ENCODE measurements at regions not wholly inside any gene's neighbourhood (a gene's known extent, or its start where the extent isn't known, plus 50 kb on each side); places are given as distances from the start of the nearest gene placed in this dataset.

DNA sequence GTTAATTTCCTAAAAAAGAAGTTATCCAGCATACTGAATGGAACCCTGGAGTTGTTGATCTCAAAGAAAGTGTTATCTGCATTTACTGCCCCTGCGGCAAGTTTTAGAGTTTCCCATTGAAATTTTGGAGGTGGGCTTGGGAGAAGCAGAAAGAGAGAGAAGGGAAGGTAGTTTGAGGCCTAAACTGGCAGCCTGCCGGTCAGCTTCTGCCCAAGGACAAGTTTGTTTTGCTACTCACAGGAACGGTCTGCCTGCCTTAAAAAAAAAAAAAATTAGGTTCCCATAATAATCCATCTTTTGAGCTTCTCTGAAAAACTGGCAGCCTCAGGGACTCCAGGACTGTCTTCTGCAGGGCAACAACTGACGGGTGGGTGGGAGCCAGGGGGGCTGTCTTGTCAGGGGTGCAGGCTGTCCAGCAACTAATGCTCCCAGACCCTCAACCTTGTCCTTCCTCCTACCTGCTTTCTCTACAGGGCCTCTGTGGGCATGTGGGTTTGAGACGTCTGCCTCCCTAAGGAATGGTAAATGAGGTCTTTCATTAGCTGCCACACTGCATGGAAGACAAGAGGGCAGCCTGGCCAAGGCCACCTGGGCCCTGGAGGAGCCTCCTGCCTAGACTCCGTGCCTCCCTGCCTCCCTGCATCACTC, 176.1 kb upstream of the KCNG1 start:
- POLR2A ChIA-PET, result no interaction called here
- Mint-ChIP-seq H3K27me3 (peaks cover 19% of the 10 kb centered on the region), H3K9me3 (no peaks in the 10 kb centered on the region), H3K4me1 (ENCODE audit: low read depth) (no peaks in the 10 kb centered on the region), H3K27ac (no peak overlapping the region), H3K36me3 (ENCODE audit: low read depth) (no peaks in the 10 kb centered on the region), H3K4me3 (no peak overlapping the region)
- DNase-seq (no peak), ATAC-seq (no peak)
- intact Hi-C loops (cut with micrococcal nuclease), result no loop called here
- TF ChIP-seq, protein P1, sequence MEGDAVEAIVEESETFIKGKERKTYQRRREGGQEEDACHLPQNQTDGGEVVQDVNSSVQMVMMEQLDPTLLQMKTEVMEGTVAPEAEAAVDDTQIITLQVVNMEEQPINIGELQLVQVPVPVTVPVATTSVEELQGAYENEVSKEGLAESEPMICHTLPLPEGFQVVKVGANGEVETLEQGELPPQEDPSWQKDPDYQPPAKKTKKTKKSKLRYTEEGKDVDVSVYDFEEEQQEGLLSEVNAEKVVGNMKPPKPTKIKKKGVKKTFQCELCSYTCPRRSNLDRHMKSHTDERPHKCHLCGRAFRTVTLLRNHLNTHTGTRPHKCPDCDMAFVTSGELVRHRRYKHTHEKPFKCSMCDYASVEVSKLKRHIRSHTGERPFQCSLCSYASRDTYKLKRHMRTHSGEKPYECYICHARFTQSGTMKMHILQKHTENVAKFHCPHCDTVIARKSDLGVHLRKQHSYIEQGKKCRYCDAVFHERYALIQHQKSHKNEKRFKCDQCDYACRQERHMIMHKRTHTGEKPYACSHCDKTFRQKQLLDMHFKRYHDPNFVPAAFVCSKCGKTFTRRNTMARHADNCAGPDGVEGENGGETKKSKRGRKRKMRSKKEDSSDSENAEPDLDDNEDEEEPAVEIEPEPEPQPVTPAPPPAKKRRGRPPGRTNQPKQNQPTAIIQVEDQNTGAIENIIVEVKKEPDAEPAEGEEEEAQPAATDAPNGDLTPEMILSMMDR (IDR thresholded peaks at IDR 0.05), result no peak
- CTCF ChIA-PET, result interaction anchor here (1.0 kb wide), 1 partner anchor 21 kb away, joined by 3 read pairs; no protein-coding TSS in a partner anchor

DNA sequence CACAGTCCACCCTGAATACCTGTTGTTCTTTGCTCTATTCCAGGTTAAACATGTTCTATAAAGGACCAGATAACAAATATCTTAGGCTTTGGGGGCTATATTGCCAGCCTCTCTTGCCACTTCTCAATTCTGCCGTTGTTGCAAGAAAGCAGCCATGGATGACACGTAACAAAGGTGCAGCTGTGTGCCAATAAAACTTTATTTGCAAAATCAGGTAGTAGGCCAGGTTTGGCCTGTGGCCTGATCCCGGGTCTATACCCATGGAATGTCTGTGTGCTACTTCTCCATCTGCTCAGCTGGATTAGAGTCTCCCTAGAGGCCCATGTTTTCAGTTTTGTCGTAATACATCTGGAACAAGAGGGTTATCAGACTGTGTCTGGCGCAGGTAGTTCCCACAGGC, 175.3 kb upstream of the KCNG1 start:
- Mint-ChIP-seq H3K9me3 (no peaks in the 10 kb centered on the region), H3K27ac (no peak overlapping the region), H3K36me3 (ENCODE audit: low read depth) (no peaks in the 10 kb centered on the region), H3K4me1 (ENCODE audit: low read depth) (no peaks in the 10 kb centered on the region), H3K4me3 (no peak overlapping the region), H3K27me3 (peaks cover 19% of the 10 kb centered on the region)
- DNase-seq, result no peak
- intact Hi-C loops (cut with micrococcal nuclease), result no loop called here
- ChIA-PET CTCF (no interaction called here), POLR2A (no interaction called here)
- TF ChIP-seq, protein P1 (IDR thresholded peaks at IDR 0.05), result no peak
- ATAC-seq, result no peak

DNA sequence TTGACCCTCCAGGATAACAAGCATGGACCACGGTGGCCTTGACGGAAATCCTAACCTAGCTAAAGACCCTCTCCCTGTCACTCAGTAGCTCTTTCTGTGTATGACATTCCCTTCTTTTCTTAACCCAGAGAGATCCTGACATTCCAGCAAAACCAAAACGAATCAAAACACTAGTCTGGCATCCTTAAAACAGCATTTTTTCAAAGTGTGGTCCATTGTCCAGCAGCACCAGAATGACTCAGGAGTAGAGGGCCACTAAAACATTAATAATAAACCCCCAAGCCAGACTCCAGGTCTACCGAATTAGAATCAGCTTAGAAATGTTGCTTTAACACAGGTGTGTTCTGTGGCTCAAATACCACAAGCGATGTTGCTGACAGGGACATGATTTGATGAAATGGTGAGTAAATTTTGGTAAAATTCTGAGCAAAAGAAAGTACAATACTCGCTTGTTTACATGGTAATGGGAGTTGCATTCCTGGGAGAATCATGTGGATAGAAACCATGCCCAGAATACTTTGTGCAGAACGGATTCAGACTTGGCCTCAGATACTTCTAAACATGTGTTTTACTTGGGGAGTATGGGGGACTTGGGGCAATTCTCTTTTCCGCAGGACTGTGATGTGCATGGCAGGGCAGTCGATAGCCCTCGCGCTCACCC, 174.2 kb upstream of the KCNG1 start:
- no peaks in the 10 kb centered on the region for H3K9me3 Mint-ChIP-seq
- H3K27ac Mint-ChIP-seq, result no peak overlapping the region
- intact Hi-C loops (cut with micrococcal nuclease), result no loop called here
- DNase-seq (no peak), ATAC-seq (no peak)
- ChIA-PET CTCF (no interaction called here), POLR2A (no interaction called here)
- H3K4me3 Mint-ChIP-seq, result no peak overlapping the region
- no peaks in the 10 kb centered on the region for H3K4me1 Mint-ChIP-seq (ENCODE audit: low read depth)
- peaks cover 19% of the 10 kb centered on the region for H3K27me3 Mint-ChIP-seq
- H3K36me3 Mint-ChIP-seq (ENCODE audit: low read depth), result no peaks in the 10 kb centered on the region
- TF ChIP-seq, protein P1 (IDR thresholded peaks at IDR 0.05), result no peak

DNA sequence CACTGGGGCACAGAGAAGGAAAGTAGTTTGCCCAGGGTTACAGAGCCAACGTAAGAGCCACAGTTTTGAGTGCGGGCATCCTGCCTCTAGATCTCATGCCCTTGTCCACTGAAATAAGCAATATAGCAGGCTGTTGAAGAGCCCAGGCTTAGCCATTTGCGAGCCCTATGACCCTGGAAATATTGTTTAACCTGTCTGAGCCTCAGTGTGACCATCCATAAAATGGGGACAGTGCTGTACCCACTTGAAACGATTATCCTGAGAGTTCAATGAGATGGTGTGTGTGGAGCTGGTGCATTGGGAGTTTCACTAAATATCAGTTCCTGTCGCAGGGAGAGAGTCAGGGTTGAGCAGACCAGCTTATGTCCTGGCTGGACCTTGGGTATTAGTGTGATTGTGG, 173.1 kb upstream of the KCNG1 start:
- no peaks in the 10 kb centered on the region for H3K9me3 Mint-ChIP-seq
- no peak overlapping the region for H3K27ac Mint-ChIP-seq
- no peaks in the 10 kb centered on the region for H3K4me1 Mint-ChIP-seq (ENCODE audit: low read depth)
- H3K27me3 Mint-ChIP-seq, result peaks cover 14% of the 10 kb centered on the region
- no peaks in the 10 kb centered on the region for H3K36me3 Mint-ChIP-seq (ENCODE audit: low read depth)
- H3K4me3 Mint-ChIP-seq, result no peak overlapping the region
- TF ChIP-seq, protein P1 (IDR thresholded peaks at IDR 0.05), result no peak
- ATAC-seq (no peak), DNase-seq (no peak)
- CTCF ChIA-PET, result no interaction called here
- intact Hi-C loops (cut with micrococcal nuclease), result no loop called here
- POLR2A ChIA-PET, result no interaction called here

DNA sequence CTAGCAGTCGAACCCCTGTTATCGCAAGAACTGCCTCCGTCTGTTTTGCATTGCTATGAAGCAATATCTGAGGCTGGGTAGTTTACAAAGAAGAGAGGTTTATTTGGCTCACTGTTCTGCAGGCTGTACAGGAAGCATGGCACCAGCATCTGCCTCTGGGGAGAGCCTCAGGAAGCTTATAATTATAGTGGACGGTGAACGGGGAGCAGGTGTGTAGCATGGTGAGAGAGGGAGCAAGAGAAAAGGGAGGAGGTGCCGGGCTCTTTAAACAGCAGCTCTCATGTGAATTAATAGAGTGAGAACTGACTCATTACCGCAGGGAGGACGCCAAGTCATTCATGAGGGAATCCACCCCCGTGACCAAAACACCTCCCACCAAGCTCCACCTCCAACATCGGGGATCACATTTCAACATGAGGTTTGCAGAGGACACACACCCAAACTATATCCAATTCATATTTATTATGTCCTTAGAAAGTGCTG, 172.6 kb upstream of the KCNG1 start:
- no peak overlapping the region for H3K27ac Mint-ChIP-seq
- H3K36me3 Mint-ChIP-seq (ENCODE audit: low read depth), result no peaks in the 10 kb centered on the region
- ChIA-PET CTCF (no interaction called here), POLR2A (no interaction called here)
- TF ChIP-seq, protein P1 (IDR thresholded peaks at IDR 0.05), result no peak
- peaks cover 11% of the 10 kb centered on the region for H3K27me3 Mint-ChIP-seq
- ATAC-seq (no peak), DNase-seq (no peak)
- H3K4me1 Mint-ChIP-seq (ENCODE audit: low read depth), result no peaks in the 10 kb centered on the region
- H3K4me3 Mint-ChIP-seq, result no peak overlapping the region
- no peaks in the 10 kb centered on the region for H3K9me3 Mint-ChIP-seq
- intact Hi-C loops (cut with micrococcal nuclease), result no loop called here

Measured in activated CD8-positive, alpha-beta T cell treated with anti-CD3 and anti-CD28 coated beads for 36 hours (primary cell).